K562 (cell line): ENCODE measurements at regions not wholly inside any gene's neighbourhood (a gene's known extent, or its start where the extent isn't known, plus 50 kb on each side); places are given as distances from the start of the nearest gene placed in this dataset.

ENCODE experiments used
- ATAC-seq: fragments of 200-7000 bp; cut with Tn5 transposase; 3 replicates; pipeline ENCODE4 v1.9.1; 2020; ENCODE audit warnings: moderate library complexity
- BruUV-seq: library from RNA; stranded (reverse); fragments of 400-500 nt; replicated peaks from 2 replicates; lab custom pipeline; 2021; lab: Mats Ljungman, UMichigan
- CTCF ChIA-PET: fragments of 300-600 bp; formaldehyde crosslinking; extraction: SDS; loops from one replicate; lab custom pipeline; 2021; ENCODE audit warnings: low intra/inter-chr PET ratio; lab: Yijun Ruan, JAX
- POLR2A ChIA-PET: fragments of 300-600, 350-650 bp; sonication (Branson Sonifier 250); formaldehyde crosslinking; extraction: SDS; loops from one replicate; lab custom pipeline; 2021; ENCODE audit warnings: antibody characterized with exemption, inconsistent platforms; lab: Yijun Ruan, JAX
- DNase-seq, 4 experiments: peaks; one replicate each; pipeline versions ENCODE4 v3.0.0 to v3.0.0-alpha.2; 2011 to 2018; ENCODE audit warnings: low spot score in 3 of 4, mixed read lengths in 3 of 4; ENCODE audit errors: extremely low read depth in 1 of 4
- FAIRE-seq: peaks from 2 replicates; lab custom pipeline; 2011; peaks lifted over from hg19 to GRCh38; lab: Jason Lieb, UNC
- H2AFZ ChIP-seq: 2 replicates; pipeline ENCODE4 v1.6.0; 2011; ENCODE audit warnings: low read depth, low read length, control low read depth, inconsistent platforms
- H3K27ac ChIP-seq: fragments of 200-600 bp; 3 replicates; pipeline ENCODE4 v1.8.0; 2011; ENCODE audit warnings: low read depth, mild to moderate bottlenecking, control low read depth, inconsistent platforms, low read length, moderate library complexity, mixed read lengths; ENCODE audit errors: extremely low read depth
- H3K27me3 ChIP-seq, 2 experiments: fragments of 300-600 bp in 1 of 2; 2 replicates in 1 of 2; 3 replicates in 1 of 2; pipeline versions ENCODE4 v1.6.0 to v1.8.0; 2011; ENCODE audit warnings: inconsistent platforms in 2 of 2, low read length in 2 of 2, mild to moderate bottlenecking in 1 of 2, mixed read lengths in 1 of 2, moderate library complexity in 1 of 2; ENCODE audit not compliant: control insufficient read depth in 2 of 2, insufficient read depth in 2 of 2
- H3K36me3 ChIP-seq: fragments of 300-600 bp; 3 replicates; pipeline ENCODE4 v1.8.0; 2011; ENCODE audit warnings: mild to moderate bottlenecking, low read length, inconsistent platforms; ENCODE audit not compliant: control insufficient read depth, insufficient read depth
- H3K4me1 ChIP-seq, 2 experiments: fragments of 200-600 bp in 1 of 2; replicated peaks in 1 of 2; 2 replicates in 1 of 2; 3 replicates in 1 of 2; pipeline versions ENCODE4 v1.5.1 to v1.8.0; 2011; ENCODE audit warnings: inconsistent platforms in 2 of 2, low read length in 2 of 2, mild to moderate bottlenecking in 1 of 2, mixed read lengths in 1 of 2, moderate library complexity in 1 of 2; ENCODE audit not compliant: control insufficient read depth in 2 of 2, insufficient read depth in 2 of 2
- H3K4me2 ChIP-seq: 2 replicates; pipeline ENCODE4 v1.6.1; 2011; ENCODE audit warnings: low read length, control low read depth, inconsistent platforms, mixed read lengths; ENCODE audit not compliant: insufficient read depth
- H3K4me3 ChIP-seq: fragments of 200-600 bp; sonication (generic), shearing (Covaris generic); 2 replicates; pipeline ENCODE4 v1.5.1; 2016; ENCODE audit warnings: control low read depth, inconsistent platforms
- H3K79me2 ChIP-seq: fragments of 200-600 bp; 3 replicates; pipeline ENCODE4 v1.8.0; 2011; ENCODE audit warnings: low read length, inconsistent platforms; ENCODE audit not compliant: control insufficient read depth, insufficient read depth
- H3K9ac ChIP-seq, 2 experiments: 2 replicates each; pipeline versions ENCODE4 v1.6.0 to v1.6.1; 2011; ENCODE audit warnings: low read depth in 2 of 2, low read length in 2 of 2, control low read depth in 1 of 2, inconsistent platforms in 1 of 2, mild to moderate bottlenecking in 1 of 2, mixed read lengths in 1 of 2; ENCODE audit not compliant: insufficient read depth in 1 of 2
- H3K9me1 ChIP-seq: one replicate; pipeline ENCODE4 v1.6.0; 2011; ENCODE audit warnings: inconsistent platforms, mild to moderate bottlenecking, low read length, moderate library complexity; ENCODE audit not compliant: control insufficient read depth, insufficient read depth
- H3K9me3 ChIP-seq: replicated peaks from 2 replicates; pipeline ENCODE4 v1.5.1; 2011; ENCODE audit warnings: low read depth, low read length, inconsistent platforms; ENCODE audit not compliant: control insufficient read depth, insufficient read depth
- H4K20me1 ChIP-seq: replicated peaks from 2 replicates; pipeline ENCODE4 v1.6.1; 2011; ENCODE audit warnings: low read length, inconsistent platforms, mixed read lengths; ENCODE audit not compliant: control insufficient read depth, insufficient read depth
- AFF4 ChIP-seq: sonication (generic); formaldehyde crosslinking; IDR thresholded peaks from 2 replicates; pipeline ENCODE4 v1.8.0; 2023; ENCODE audit warnings: mild to moderate bottlenecking, missing genetic modification reagents
- MCM7 ChIP-seq, 2 experiments: fragments of 450-650 bp; IDR thresholded peaks; 2 replicates each; pipeline ENCODE4 v1.6.1; 2016 to 2018
- MXD1 ChIP-seq: fragments of 250-450 bp; sonication (Bioruptor Pico); IDR thresholded peaks from 2 replicates; pipeline ENCODE4 v1.8.0; 2021; ENCODE audit warnings: borderline replicate concordance, mild to moderate bottlenecking, moderate library complexity; ENCODE audit not compliant: poor library complexity, severe bottlenecking
- PRPF4 ChIP-seq: fragments of 200-400 bp; formaldehyde crosslinking; IDR thresholded peaks from one replicate; pipeline ENCODE4 v1.6.1; 2017; ENCODE audit warnings: low read length, low read depth, mild to moderate bottlenecking; ENCODE audit not compliant: insufficient read depth, poor library complexity, severe bottlenecking
- TRIM24 ChIP-seq, 2 experiments: fragments of 450-650 bp; IDR thresholded peaks; 2 replicates each; pipeline ENCODE4 v1.6.1; 2016
- YBX1 ChIP-seq: fragments of 450-650 bp; IDR thresholded peaks from 2 replicates; pipeline ENCODE4 v1.7.1; 2016; ENCODE audit warnings: mild to moderate bottlenecking
- ZBTB1 ChIP-seq: sonication (generic); formaldehyde crosslinking; IDR thresholded peaks from 2 replicates; pipeline ENCODE4 v1.8.1; 2023; ENCODE audit warnings: missing genetic modification reagents, low read depth, mild to moderate bottlenecking, borderline replicate concordance
- ZFP91 ChIP-seq: sonication (generic); formaldehyde crosslinking; IDR thresholded peaks from 2 replicates; pipeline ENCODE4 v1.8.0; 2022; ENCODE audit warnings: mild to moderate bottlenecking, missing genetic modification reagents
- WGBS: fragments of 100-300 bp; shearing (Covaris generic); methylation state at CpG from one replicate; pipeline ENCODE4 v1.1.6; 2016; ENCODE audit warnings: low coverage, mixed read lengths; ENCODE audit not compliant: insufficient coverage; ENCODE audit errors: missing lambda C conversion rate; 5-methylcytosine and 5-hydroxymethylcytosine counted together
- in situ Hi-C: fragments of 300-500 bp; cut with MboI; formaldehyde crosslinking; loops from 4 replicates; pipeline ENCODE4 v1.15.0; 2018; ENCODE audit warnings: inconsistent platforms, mixed read lengths
- intact Hi-C: fragments of 100-400 bp; cut with micrococcal nuclease; formaldehyde crosslinking; loops from 2 replicates; pipeline ENCODE4 v1.14.2; 2022

- TF ChIP-seq MXD1 (CRISPR knock-in tag) (no peak), PRPF4 (no peak), MCM7 (IDR thresholded peaks at IDR 0.05) (no peak), TRIM24 (IDR thresholded peaks at IDR 0.05) (no peak)
Observed at GRCh38 chr2:125572660-125573059, 1083.3 kb upstream of the GYPC start (continued).

GRCh38 chr2:125573432-125573831 is 1082.5 kb upstream of the GYPC start:
- no peaks in the 10 kb centered on the region for H3K36me3 ChIP-seq
- CTCF ChIA-PET, result no interaction called here
- no peak for DNase-seq
- POLR2A ChIA-PET, result no interaction called here
- H3K9ac ChIP-seq, result no peak overlapping the region
- WGBS, result 7% methylated on average over 2 of the region's 2 CpGs
- H3K4me2 ChIP-seq, result no peak overlapping the region
- ATAC-seq, result no peak
- no peak overlapping the region for H3K27ac ChIP-seq
- no peak overlapping the region for H3K4me3 ChIP-seq
- no peaks in the 10 kb centered on the region for H3K9me3 ChIP-seq
- BruUV-seq, result no TSS peak
- FAIRE-seq, result no peak
- H3K27me3 ChIP-seq, result no peaks in the 10 kb centered on the region
- H3K9me1 ChIP-seq, result no peaks in the 10 kb centered on the region
- no peaks in the 10 kb centered on the region for H4K20me1 ChIP-seq
- TF ChIP-seq YBX1 (no peak), AFF4 (CRISPR knock-in tag) (no peak), ZFP91 (CRISPR knock-in tag) (no peak), ZBTB1 (no peak)
- intact Hi-C loops, result no loop called here
- in situ Hi-C loops, result no loop called here
- H3K4me1 ChIP-seq, result no peaks in the 10 kb centered on the region
- H2AFZ ChIP-seq, result no peak overlapping the region
- H3K79me2 ChIP-seq, result no peaks in the 10 kb centered on the region
